Activated naive CD8-positive, alpha-beta T cell treated with anti-CD3 and anti-CD28 coated beads, Interleukin-2, amount 50 U/mL, for 16 hours (primary cell): ENCODE measurements at regions not wholly inside any gene's neighbourhood (a gene's known extent, or its start where the extent isn't known, plus 50 kb on each side); places are given as distances from the start of the nearest gene placed in this dataset.

ENCODE experiments used
- DNase-seq: peaks from one replicate; pipeline ENCODE4 v3.0.0-alpha.2; 2020; ENCODE audit warnings: low read depth, low spot score

GRCh38 chr14:34350903-34351302, 111.1 kb downstream of the SPTSSA start:
- DNase-seq = no peak

- no peak for DNase-seq
Observed at GRCh38 chr14:34348592-34348991, 113.4 kb downstream of the SPTSSA start.

- DNase-seq = no peak
Observed at GRCh38 chr14:34347683-34348082, 114.4 kb downstream of the SPTSSA start.

- DNase-seq = no peak
Observed at GRCh38 chr14:34345718-34346465, 116.1 kb downstream of the SPTSSA start.

GRCh38 chr14:34344318-34344717, 117.7 kb downstream of the SPTSSA start:
- DNase-seq = no peak

GRCh38 chr14:34340025-34340625, 121.9 kb downstream of the SPTSSA start:
- no peak for DNase-seq

GRCh38 chr14:34338056-34338455, 124.0 kb downstream of the SPTSSA start:
- DNase-seq = no peak

GRCh38 chr14:34336501-34336900, 125.5 kb downstream of the SPTSSA start:
- DNase-seq = no peak

- DNase-seq = no peak
Observed at GRCh38 chr14:34335968-34336367, 126.1 kb downstream of the SPTSSA start.

GRCh38 chr14:34334329-34334728, 127.7 kb downstream of the SPTSSA start:
- no peak for DNase-seq

GRCh38 chr14:34331728-34332623, 130.1 kb downstream of the SPTSSA start:
- DNase-seq = peak; percentile 32

GRCh38 chr14:34330846-34331245, 131.2 kb downstream of the SPTSSA start:
- DNase-seq = no peak

- no peak for DNase-seq
Observed at GRCh38 chr14:34329301-34329700, 132.7 kb downstream of the SPTSSA start.

- no peak for DNase-seq
Observed at GRCh38 chr14:34328178-34328577, 133.9 kb downstream of the SPTSSA start.

- DNase-seq = no peak
Observed at GRCh38 chr14:34325493-34325892, 136.5 kb downstream of the SPTSSA start.

GRCh38 chr14:34324363-34324795, 137.7 kb downstream of the SPTSSA start:
- DNase-seq = no peak

GRCh38 chr14:34322940-34323418, 139.1 kb downstream of the SPTSSA start:
- DNase-seq = peak; percentile 30

- no peak for DNase-seq
Observed at GRCh38 chr14:34319140-34319539, 142.9 kb downstream of the SPTSSA start.

GRCh38 chr14:34318014-34318413, 144.0 kb downstream of the SPTSSA start:
- no peak for DNase-seq

- no peak for DNase-seq
Observed at GRCh38 chr14:34310724-34311123, 151.3 kb downstream of the SPTSSA start.

GRCh38 chr14:34303811-34304210, 158.2 kb downstream of the SPTSSA start:
- DNase-seq = no peak

GRCh38 chr14:34302654-34303053, 159.4 kb downstream of the SPTSSA start:
- DNase-seq = no peak
